ENCODE measurements at regions not wholly inside any gene's neighbourhood (a gene's known extent, or its start where the extent isn't known, plus 50 kb on each side); places are given as distances from the start of the nearest gene placed in this dataset.

- no peak for DNase-seq (ENCODE audit: low read depth in 1 of 2, low spot score in 2 of 2)
- Histone ChIP-seq H3K4me1 (replicated peaks) (no peaks in the 10 kb centered on the region), H3K36me3 (no peaks in the 10 kb centered on the region), H3K27ac (no peak overlapping the region), H3K9me3 (replicated peaks) (no peaks in the 10 kb centered on the region), H3K27me3 (replicated peaks) (no peaks in the 10 kb centered on the region), H3K4me3 (no peak overlapping the region)
Measured at GRCh38 chr10:43958964-43959363, 310.3 kb upstream of the ZNF32 start.

DNA sequence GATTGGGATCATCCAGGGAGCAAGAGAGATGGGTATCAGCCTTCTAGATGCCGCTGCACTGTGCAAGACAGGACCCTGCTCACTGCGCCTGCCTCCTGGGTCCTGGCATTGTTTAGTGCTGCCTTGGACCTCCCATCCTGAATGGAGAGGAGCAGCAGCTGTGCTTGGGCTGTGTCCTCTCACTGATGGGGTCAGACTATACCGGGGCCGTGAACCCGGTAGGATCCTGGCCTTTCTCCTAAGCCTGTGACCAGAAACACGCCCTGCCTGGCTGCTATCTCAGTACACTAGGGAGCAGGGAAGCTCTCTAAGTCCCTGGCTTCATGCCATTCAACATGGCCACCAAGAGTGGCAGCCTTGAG, 309.4 kb upstream of the ZNF32 start:
- no peak overlapping the region for H3K4me3 ChIP-seq
- no peaks in the 10 kb centered on the region for H3K36me3 ChIP-seq
- no peak overlapping the region for H3K27ac ChIP-seq
- H3K27me3 ChIP-seq (replicated peaks), result no peaks in the 10 kb centered on the region
- no peak for DNase-seq (ENCODE audit: low read depth in 1 of 2, low spot score in 2 of 2)
- peaks cover 4% of the 10 kb centered on the region for H3K9me3 ChIP-seq (replicated peaks)
- H3K4me1 ChIP-seq (replicated peaks), result no peaks in the 10 kb centered on the region

DNA sequence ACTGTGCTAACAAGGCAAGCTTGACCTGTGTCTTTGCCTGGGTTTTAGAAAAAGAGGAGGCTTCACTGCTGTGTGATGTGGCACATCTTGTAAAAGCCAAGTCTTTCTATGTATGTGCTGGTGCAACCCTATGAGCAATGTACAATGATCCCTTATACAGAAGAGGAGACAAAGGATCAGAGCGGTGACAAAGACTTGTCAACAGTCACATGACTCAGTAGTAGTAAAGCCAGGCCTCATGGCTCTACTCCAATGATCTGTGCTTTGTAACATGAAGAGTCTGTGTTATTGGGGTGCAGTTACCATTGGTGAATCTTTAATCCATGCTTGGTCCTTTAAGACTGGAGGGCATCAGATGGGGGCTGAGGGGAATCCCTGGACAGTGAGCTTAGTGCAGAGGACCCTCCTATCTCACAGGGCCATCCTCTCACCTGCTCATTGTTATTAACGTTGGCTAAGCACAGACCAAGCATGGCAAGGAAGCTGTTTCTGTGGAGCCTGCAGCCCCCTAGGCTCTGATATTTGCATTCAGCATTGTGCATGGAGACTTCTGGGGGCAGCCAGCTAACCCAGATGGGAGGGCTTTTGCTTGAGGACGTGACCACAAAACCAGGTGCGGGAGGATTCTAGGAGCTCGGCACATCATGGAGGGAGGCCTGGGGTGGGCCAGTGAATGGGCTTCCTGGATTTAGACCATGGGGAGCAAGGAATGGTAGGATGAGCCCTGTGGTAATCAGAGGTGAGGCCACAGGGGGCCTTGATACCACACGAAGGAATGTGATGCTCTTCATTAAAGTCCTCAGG, 308.8 kb upstream of the ZNF32 start:
- peak in 1 of 2 experiments; percentile 31 for DNase-seq (ENCODE audit: low read depth in 1 of 2, low spot score in 2 of 2)
- Histone ChIP-seq H3K4me1 (replicated peaks) (no peaks in the 10 kb centered on the region), H3K4me3 (no peak overlapping the region), H3K9me3 (replicated peaks) (peaks cover 7% of the 10 kb centered on the region), H3K36me3 (no peaks in the 10 kb centered on the region), H3K27ac (no peak overlapping the region), H3K27me3 (replicated peaks) (no peaks in the 10 kb centered on the region)

DNA sequence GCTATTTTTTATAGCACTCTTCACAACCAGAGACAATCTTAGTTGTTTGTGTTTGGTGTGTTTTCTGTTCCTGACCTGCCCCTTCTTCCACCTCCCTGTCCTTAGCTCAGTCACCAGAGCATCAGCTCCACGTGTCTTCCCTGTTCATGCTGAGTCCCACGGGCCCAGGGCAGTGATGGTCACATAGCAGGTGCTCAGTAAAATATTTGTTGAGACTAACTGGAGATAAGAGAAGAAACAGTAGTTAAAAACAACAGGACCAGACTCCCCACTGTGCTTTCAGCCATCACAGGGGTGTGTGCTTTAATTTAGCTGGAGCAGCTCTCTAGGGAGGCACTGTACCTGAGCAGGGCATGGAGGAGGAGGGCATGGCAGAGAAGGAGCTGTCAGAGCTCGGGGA, 307.3 kb upstream of the ZNF32 start:
- H3K4me3 ChIP-seq, result no peak overlapping the region
- H3K36me3 ChIP-seq, result no peaks in the 10 kb centered on the region
- no peak overlapping the region for H3K27ac ChIP-seq
- peak in 1 of 2 experiments; percentile 22 for DNase-seq (ENCODE audit: low read depth in 1 of 2, low spot score in 2 of 2)
- peaks cover 7% of the 10 kb centered on the region; the same call in 1 of the 2 replicates for H3K4me1 ChIP-seq (replicated peaks)
- no peaks in the 10 kb centered on the region for H3K27me3 ChIP-seq (replicated peaks)
- peaks cover 7% of the 10 kb centered on the region for H3K9me3 ChIP-seq (replicated peaks)

- no peaks in the 10 kb centered on the region for H3K36me3 ChIP-seq
- DNase-seq (ENCODE audit: low read depth in 1 of 2, low spot score in 2 of 2), result peak in 1 of 2 experiments; percentile 24
- H3K4me3 ChIP-seq, result no peak overlapping the region
- no peak overlapping the region for H3K27ac ChIP-seq
- H3K4me1 ChIP-seq (replicated peaks), result peaks cover 7% of the 10 kb centered on the region; the same call in 1 of the 2 replicates
- H3K9me3 ChIP-seq (replicated peaks), result peaks cover 7% of the 10 kb centered on the region
- H3K27me3 ChIP-seq (replicated peaks), result no peaks in the 10 kb centered on the region
Measured at GRCh38 chr10:43955002-43955596, 306.4 kb upstream of the ZNF32 start.

DNA sequence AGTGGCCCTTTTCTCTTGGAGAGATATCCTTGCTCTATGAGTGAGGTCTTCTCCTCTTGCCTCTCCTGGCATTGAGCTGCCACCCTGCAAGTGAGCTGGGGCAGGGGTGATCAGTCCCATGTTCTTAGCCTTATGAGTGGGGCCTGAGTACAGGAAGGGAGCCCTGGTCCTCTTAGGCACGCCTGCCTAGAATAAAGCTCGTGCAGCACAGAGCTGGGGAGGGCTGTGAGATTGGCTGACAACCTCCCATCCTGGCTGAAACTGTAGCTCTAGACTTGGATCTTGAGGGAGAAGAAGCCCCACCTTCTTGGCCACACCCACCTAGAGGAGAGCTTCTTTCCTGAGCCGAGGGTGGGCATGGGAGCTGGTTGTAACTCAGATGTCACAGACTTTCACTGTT, 305.0 kb upstream of the ZNF32 start:
- no peaks in the 10 kb centered on the region for H3K27me3 ChIP-seq (replicated peaks)
- DNase-seq (ENCODE audit: low read depth in 1 of 2, low spot score in 2 of 2), result peak in 1 of 2 experiments; percentile 22
- H3K4me3 ChIP-seq, result no peak overlapping the region
- H3K27ac ChIP-seq, result no peak overlapping the region
- H3K9me3 ChIP-seq (replicated peaks), result peaks cover 7% of the 10 kb centered on the region
- H3K4me1 ChIP-seq (replicated peaks), result peaks cover 7% of the 10 kb centered on the region; the same call in 1 of the 2 replicates
- no peaks in the 10 kb centered on the region for H3K36me3 ChIP-seq

DNA sequence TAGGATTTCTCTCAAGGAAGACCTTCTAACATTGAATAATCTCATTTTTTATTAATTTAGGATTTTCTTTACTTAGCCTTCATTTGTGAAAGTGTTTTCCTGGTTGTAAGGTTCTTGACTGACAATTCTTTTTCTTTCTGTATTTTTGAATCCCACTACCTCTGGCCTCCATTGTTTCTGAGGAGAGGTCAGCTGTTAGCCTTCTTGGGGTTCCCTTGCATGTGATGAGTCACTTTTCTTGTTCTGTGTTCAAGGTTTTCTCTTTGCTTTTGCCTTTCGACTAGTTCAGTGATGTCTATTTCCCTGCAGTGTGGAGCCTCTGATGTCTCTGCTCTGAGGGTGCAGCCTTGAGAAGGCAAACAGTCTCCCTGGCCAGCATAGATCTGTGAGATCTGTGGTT, 304.1 kb upstream of the ZNF32 start:
- Histone ChIP-seq H3K36me3 (no peaks in the 10 kb centered on the region), H3K27me3 (replicated peaks) (no peaks in the 10 kb centered on the region), H3K4me1 (replicated peaks) (peaks cover 7% of the 10 kb centered on the region; the same call in 1 of the 2 replicates), H3K9me3 (replicated peaks) (peaks cover 7% of the 10 kb centered on the region), H3K4me3 (no peak overlapping the region), H3K27ac (no peak overlapping the region)
- DNase-seq (ENCODE audit: low read depth in 1 of 2, low spot score in 2 of 2), result no peak

- no peak for DNase-seq (ENCODE audit: low read depth in 1 of 2, low spot score in 2 of 2)
- Histone ChIP-seq H3K4me3 (no peak overlapping the region), H3K4me1 (replicated peaks) (peaks cover 7% of the 10 kb centered on the region; the same call in 1 of the 2 replicates), H3K36me3 (no peaks in the 10 kb centered on the region), H3K9me3 (replicated peaks) (peaks cover 7% of the 10 kb centered on the region), H3K27me3 (replicated peaks) (no peaks in the 10 kb centered on the region), H3K27ac (no peak overlapping the region)
Measured at GRCh38 chr10:43949351-43949750, 300.7 kb upstream of the ZNF32 start.

DNA sequence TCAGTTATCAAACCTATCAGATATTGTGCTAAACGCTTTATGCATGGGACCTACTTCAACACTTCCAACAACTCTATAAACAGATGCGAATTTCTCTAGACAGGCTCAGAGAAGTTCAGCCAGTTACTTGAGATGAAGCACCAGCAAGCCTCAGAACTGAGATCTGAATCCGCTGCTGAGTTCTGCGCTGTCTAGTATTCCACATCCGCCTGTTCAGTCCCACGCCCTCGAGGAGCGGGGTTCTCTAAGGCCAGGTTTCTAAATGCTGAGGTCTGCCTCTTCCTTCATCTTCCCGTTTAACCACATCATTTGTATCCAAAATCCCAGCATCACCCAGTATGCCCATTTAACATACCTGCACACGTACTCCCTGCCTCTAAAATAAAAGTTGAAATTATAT, 297.8 kb upstream of the ZNF32 start:
- no peaks in the 10 kb centered on the region for H3K9me3 ChIP-seq (replicated peaks)
- H3K4me3 ChIP-seq, result no peak overlapping the region
- H3K27ac ChIP-seq, result no peak overlapping the region
- DNase-seq (ENCODE audit: low read depth in 1 of 2, low spot score in 2 of 2), result peak in 1 of 2 experiments; percentile 23
- peaks cover 3% of the 10 kb centered on the region; the same call in 1 of the 2 replicates for H3K4me1 ChIP-seq (replicated peaks)
- H3K27me3 ChIP-seq (replicated peaks), result no peaks in the 10 kb centered on the region
- H3K36me3 ChIP-seq, result no peaks in the 10 kb centered on the region

GRCh38 chr10:43945908-43946307, 297.2 kb upstream of the ZNF32 start:
- Histone ChIP-seq H3K9me3 (replicated peaks) (no peaks in the 10 kb centered on the region), H3K27me3 (replicated peaks) (no peaks in the 10 kb centered on the region), H3K27ac (no peak overlapping the region), H3K4me1 (replicated peaks) (no peaks in the 10 kb centered on the region), H3K4me3 (no peak overlapping the region), H3K36me3 (no peaks in the 10 kb centered on the region)
- DNase-seq (ENCODE audit: low read depth in 1 of 2, low spot score in 2 of 2), result peak in 1 of 2 experiments; percentile 12

DNA sequence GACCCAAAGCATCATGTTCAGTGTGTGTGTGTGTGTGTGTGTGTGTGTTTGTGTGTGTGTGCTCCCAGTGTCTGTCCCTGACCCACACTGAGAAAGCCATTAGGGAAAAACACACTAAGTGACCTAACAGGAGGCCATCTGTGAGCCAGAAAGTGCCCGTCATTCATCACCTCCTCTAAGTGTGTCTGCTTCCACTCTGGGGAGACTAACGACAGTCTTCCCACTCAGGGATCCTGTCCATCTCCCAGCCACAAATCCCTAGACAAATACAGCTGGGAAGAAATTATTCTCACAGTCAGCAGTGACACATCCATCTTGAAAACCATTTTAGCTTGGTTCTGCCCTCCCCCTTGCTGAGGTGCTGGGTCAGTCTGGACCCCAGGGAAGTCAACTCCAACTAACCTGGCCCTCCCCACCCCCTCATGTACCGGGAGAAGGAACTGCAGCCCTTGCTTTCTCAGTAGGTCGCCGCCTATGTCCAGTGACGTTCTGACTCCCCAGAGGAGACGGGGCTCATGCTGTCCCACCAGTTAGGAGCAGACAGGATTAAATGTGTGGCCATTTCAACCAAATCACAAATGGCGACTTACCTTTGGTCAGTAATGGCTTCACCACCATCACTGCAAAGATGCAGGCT, 296.5 kb upstream of the ZNF32 start:
- peak in 1 of 2 experiments; percentile 27 for DNase-seq (ENCODE audit: low read depth in 1 of 2, low spot score in 2 of 2)
- Histone ChIP-seq H3K36me3 (no peaks in the 10 kb centered on the region), H3K4me1 (replicated peaks) (no peaks in the 10 kb centered on the region), H3K27ac (no peak overlapping the region), H3K4me3 (no peak overlapping the region), H3K9me3 (replicated peaks) (no peaks in the 10 kb centered on the region), H3K27me3 (replicated peaks) (no peaks in the 10 kb centered on the region)

GRCh38 chr10:43944381-43945093, 295.9 kb upstream of the ZNF32 start:
- Histone ChIP-seq H3K9me3 (replicated peaks) (no peaks in the 10 kb centered on the region), H3K27me3 (replicated peaks) (no peaks in the 10 kb centered on the region), H3K4me1 (replicated peaks) (no peaks in the 10 kb centered on the region), H3K36me3 (no peaks in the 10 kb centered on the region), H3K27ac (no peak overlapping the region), H3K4me3 (no peak overlapping the region)
- peak in 1 of 2 experiments; percentile 19 for DNase-seq (ENCODE audit: low read depth in 1 of 2, low spot score in 2 of 2)

DNA sequence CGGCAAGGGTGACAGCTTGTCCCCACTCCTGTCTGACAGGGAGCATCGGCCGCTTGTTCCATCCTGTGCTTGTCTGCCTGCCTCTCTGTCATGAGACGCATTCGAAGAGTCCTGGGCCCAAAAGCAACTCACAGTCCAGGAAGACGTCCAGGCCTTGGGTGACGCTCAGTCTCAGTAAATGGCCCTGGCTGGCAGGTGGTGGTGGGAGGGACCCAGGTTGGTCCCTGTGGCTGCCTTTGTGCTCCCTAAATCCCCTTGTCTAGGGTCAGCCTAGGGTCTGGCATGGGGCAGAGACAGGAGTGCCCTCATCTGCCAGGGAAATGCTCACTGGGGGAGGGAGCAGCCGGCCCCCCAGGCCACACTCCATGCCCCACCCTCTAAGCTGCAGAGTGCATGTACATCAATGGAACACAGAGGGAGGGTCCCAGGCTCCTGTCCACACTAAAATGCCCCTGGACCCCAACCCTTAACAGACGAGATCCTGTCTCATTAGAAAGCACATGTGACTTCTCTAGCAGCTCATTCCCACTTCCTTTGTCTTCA, 295.2 kb upstream of the ZNF32 start:
- Histone ChIP-seq H3K27me3 (replicated peaks) (no peaks in the 10 kb centered on the region), H3K9me3 (replicated peaks) (no peaks in the 10 kb centered on the region), H3K4me3 (no peak overlapping the region), H3K4me1 (replicated peaks) (no peaks in the 10 kb centered on the region), H3K36me3 (no peaks in the 10 kb centered on the region), H3K27ac (no peak overlapping the region)
- peak in 1 of 2 experiments; percentile 31 for DNase-seq (ENCODE audit: low read depth in 1 of 2, low spot score in 2 of 2)

Measured in SJSA1 (cell line).